ENCODE measurements at regions not wholly inside any gene's neighbourhood (a gene's known extent, or its start where the extent isn't known, plus 50 kb on each side); places are given as distances from the start of the nearest gene placed in this dataset.

DNA sequence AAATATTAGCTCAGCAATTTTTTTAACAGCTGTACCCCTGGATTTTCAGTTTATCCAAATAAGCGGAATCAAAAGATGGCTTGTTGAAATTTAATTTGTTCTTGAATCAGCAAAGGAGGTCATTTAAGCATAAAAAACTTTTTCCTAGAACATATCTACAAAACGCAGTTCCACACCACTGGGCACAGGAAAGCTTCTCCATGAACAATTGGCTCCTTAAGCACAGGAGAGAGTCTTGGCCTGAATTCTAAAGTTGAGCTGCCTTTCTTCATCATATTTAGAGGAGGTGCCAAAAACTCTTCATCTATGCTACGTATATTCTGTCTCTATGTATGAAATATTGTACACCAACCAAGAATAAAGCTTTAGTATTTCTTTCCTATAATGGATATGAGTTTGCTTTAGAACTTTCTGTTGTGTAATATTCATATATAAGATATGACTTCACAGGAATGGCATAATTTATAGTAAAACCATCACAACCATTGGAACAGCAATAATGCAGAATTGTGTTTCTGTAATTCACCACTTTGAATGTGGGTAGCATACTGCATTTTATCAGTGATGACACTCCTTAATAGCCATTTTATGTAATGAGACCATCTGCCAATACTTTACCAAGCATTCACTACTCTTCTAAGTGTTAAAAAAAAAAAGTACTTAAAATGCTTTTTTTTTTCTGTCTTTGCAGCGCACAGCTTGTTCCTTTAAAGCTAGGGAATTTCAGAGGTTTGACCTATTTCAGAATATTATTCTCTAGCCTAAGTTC lies 263.7 kb downstream of the SLITRK6 start:
- no peak for DNase-seq (ENCODE audit: low read depth)
- H3K4me3 ChIP-seq (ENCODE audit: low read depth, low read length), result no peak overlapping the region
- TF ChIP-seq, protein P1, sequence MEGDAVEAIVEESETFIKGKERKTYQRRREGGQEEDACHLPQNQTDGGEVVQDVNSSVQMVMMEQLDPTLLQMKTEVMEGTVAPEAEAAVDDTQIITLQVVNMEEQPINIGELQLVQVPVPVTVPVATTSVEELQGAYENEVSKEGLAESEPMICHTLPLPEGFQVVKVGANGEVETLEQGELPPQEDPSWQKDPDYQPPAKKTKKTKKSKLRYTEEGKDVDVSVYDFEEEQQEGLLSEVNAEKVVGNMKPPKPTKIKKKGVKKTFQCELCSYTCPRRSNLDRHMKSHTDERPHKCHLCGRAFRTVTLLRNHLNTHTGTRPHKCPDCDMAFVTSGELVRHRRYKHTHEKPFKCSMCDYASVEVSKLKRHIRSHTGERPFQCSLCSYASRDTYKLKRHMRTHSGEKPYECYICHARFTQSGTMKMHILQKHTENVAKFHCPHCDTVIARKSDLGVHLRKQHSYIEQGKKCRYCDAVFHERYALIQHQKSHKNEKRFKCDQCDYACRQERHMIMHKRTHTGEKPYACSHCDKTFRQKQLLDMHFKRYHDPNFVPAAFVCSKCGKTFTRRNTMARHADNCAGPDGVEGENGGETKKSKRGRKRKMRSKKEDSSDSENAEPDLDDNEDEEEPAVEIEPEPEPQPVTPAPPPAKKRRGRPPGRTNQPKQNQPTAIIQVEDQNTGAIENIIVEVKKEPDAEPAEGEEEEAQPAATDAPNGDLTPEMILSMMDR (IDR thresholded peaks at IDR 0.05; ENCODE audit: insufficient read depth, low read length), result no peak

DNA sequence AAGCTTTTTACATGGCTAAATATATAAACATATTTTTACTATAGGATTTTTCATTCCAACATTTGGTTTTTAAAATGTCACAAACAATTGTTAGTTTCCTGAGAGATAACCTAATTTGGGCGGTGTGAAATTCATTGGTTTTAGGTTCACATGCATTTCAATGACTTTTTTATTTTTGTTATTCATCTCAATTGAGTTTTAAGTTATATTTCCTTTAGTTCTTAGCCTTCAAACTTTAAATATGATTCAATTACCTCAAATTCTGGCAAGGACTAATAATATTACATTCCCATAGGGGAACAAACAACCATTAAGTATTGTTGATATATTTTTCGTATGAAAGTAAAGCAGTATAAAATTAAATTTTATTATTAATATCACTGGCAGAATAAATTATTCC lies 265.3 kb downstream of the SLITRK6 start:
- TF ChIP-seq, protein P1 (IDR thresholded peaks at IDR 0.05; ENCODE audit: insufficient read depth, low read length), result no peak
- no peak for DNase-seq (ENCODE audit: low read depth)
- no peak overlapping the region for H3K4me3 ChIP-seq (ENCODE audit: low read depth, low read length)

DNA sequence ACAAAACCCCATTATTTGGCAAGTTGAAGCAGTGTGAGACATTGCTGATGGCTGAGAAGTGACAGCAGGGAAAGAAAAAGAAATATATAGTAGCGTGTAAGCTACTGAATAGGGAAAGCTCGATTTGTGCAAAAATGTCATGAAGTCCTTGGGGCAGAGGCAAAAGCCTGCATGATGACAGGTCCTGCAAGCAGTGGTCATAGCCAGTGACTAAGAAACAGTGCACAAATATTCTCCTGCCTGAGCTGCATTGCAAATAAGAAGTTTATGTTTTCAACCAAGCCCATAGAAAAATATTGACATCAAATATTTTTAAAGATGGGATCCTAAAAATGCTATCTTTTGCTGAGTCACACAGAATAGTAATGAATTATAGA lies 270.0 kb downstream of the SLITRK6 start:
- peak; percentile 5 for DNase-seq (ENCODE audit: low read depth)
- H3K4me3 ChIP-seq (ENCODE audit: low read depth, low read length), result no peak overlapping the region
- TF ChIP-seq, protein P1 (IDR thresholded peaks at IDR 0.05; ENCODE audit: insufficient read depth, low read length), result no peak

DNA sequence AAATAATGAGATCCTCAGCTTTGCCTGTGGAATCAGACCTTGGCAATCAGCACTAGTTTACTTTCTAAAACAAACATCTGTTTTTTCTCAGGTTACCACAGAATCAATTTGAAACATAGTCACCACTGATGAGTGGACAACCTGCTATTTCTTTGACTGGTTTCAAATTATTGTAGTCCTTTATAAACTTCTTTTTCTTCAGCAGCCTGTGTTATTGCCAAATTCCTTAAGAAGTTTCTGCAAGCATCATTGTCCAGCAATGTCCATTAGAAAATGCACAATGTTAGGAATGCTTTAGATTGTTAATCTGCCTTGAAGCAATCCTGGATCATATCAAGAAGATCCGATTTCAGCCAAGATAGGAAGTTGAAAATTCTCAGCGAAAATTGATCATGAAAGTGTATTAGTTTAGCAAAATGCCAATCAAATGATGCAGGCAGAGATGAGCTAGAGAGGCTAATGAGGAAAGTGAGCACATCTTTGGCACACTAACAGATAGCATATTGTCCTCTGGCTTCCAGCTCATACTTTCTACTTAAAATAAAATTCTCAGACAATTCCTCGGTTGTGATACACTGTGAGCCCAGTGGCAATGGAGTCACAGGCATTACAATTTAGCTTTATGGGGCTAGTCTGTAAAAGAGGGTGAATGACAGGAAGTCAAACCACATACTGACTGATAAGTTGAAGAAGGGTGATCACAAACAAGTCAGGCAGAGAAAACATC lies 270.6 kb downstream of the SLITRK6 start:
- no peak overlapping the region for H3K4me3 ChIP-seq (ENCODE audit: low read depth, low read length)
- TF ChIP-seq, protein P1 (IDR thresholded peaks at IDR 0.05; ENCODE audit: insufficient read depth, low read length), result no peak
- peak; percentile 73 for DNase-seq (ENCODE audit: low read depth)

DNA sequence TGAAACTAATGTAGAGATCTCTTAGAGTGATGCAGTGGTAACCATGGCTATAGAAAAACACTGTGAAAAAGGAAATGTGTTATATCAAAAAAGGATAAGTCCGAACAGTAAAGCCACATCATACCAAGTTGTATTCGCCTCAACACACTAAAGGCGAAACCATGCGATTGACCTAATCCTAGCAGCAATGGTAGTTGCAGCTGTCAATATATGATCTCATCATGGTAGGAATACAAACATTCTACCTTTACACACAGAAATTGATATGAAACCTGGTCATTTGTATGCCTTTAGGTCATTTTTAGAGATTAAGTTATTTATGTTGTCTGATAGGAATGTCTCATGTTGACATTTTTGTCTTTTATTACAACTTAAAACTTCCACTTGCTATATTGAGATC lies 271.9 kb downstream of the SLITRK6 start:
- no peak overlapping the region for H3K4me3 ChIP-seq (ENCODE audit: low read depth, low read length)
- TF ChIP-seq, protein P1 (IDR thresholded peaks at IDR 0.05; ENCODE audit: insufficient read depth, low read length), result no peak
- DNase-seq (ENCODE audit: low read depth), result no peak

DNA sequence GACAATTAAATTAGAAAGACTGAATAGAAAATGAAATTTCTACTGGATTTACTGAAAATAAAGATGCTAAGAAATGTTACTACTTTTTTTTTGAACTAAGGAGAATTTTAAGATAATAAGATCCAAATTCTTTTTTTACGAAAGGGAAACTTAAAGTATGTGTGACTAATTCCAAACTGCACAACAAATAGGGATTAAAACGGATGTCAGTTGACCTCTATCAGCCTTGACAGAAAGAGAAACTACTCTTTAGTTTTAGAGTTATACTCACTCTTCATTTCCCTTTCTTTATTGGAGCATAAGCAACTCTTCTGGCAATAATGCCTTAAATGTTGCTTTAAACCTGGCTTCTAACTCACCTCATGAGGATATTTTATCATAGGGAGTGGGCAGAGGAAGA lies 273.8 kb downstream of the SLITRK6 start:
- DNase-seq (ENCODE audit: low read depth), result no peak
- H3K4me3 ChIP-seq (ENCODE audit: low read depth, low read length), result no peak overlapping the region
- TF ChIP-seq, protein P1 (IDR thresholded peaks at IDR 0.05; ENCODE audit: insufficient read depth, low read length), result no peak

All from fibroblast of the aortic adventitia (primary cell).